B cell (primary cell): ENCODE measurements at regions not wholly inside any gene's neighbourhood (a gene's known extent, or its start where the extent isn't known, plus 50 kb on each side); places are given as distances from the start of the nearest gene placed in this dataset.

ENCODE experiments used
- ATAC-seq: fragments of 200-7000 bp; cut with Tn5 transposase; one replicate; pipeline ENCODE4 v1.10.0; 2021; ENCODE audit warnings: low read depth, mild to moderate bottlenecking, moderate number of reproducible peaks, moderate library complexity
- CTCF ChIA-PET: fragments of 350-600 bp; sonication (Branson Sonifier 250); formaldehyde crosslinking; loops from one replicate; lab custom pipeline; 2021; ENCODE audit warnings: antibody characterized with exemption, inconsistent platforms; lab: Charles Lee
- POLR2A ChIA-PET: fragments of 350-600 bp; sonication (Branson Sonifier 250); formaldehyde crosslinking; loops from one replicate; lab custom pipeline; 2021; ENCODE audit warnings: antibody characterized with exemption; lab: Charles Lee
- DNase-seq: peaks from one replicate; pipeline ENCODE4 v3.0.0; 2013
- H2AFZ ChIP-seq: 2 replicates; pipeline ENCODE4 v1.6.1; 2012; ENCODE audit warnings: mild to moderate bottlenecking, low read depth, low read length; ENCODE audit not compliant: insufficient read depth, poor library complexity, severe bottlenecking
- H3K27ac ChIP-seq, 2 donors: 1 replicate in 1 of 2; 2 replicates in 1 of 2; pipeline ENCODE4 v1.5.1; 2012 to 2013; ENCODE audit warnings: low read length in 2 of 2, mild to moderate bottlenecking in 2 of 2, moderate library complexity in 1 of 2
- H3K27me3 ChIP-seq, 4 experiments: fragments of 200-600 bp in 1 of 4; sonication (generic) in 1 of 4; replicated peaks in 1 of 4; 1 replicate in 2 of 4; 2 replicates in 2 of 4; pipeline versions ENCODE4 v1.6.1 to v1.7.0; 2013 to 2016; ENCODE audit warnings: low read length in 3 of 4, mild to moderate bottlenecking in 2 of 4, mixed read lengths in 1 of 4, moderate library complexity in 1 of 4; ENCODE audit not compliant: insufficient read depth in 4 of 4, control insufficient read depth in 3 of 4; ENCODE audit errors: control extremely low read depth in 1 of 4
- H3K36me3 ChIP-seq, 2 experiments: replicated peaks in 1 of 2; 1 replicate in 1 of 2; 2 replicates in 1 of 2; pipeline versions ENCODE4 v1.6.1 to v1.7.1; 2013; ENCODE audit warnings: low read length in 1 of 2; ENCODE audit not compliant: insufficient read depth in 2 of 2, control insufficient read depth in 1 of 2; ENCODE audit errors: control extremely low read depth in 1 of 2, extremely low read depth in 1 of 2
- H3K4me1 ChIP-seq, 2 donors: fragments of 200-600 bp in 1 of 2; sonication (generic) in 1 of 2; 1 replicate in 1 of 2; 2 replicates in 1 of 2; pipeline versions ENCODE4 v1.5.1 to v1.6.1; 2013 to 2017; ENCODE audit warnings: low read length in 2 of 2; ENCODE audit not compliant: control insufficient read depth in 2 of 2, insufficient read depth in 2 of 2
- H3K4me2 ChIP-seq: replicated peaks from 2 replicates; pipeline ENCODE3; 2012; ENCODE audit warnings: mild to moderate bottlenecking, low read depth, low read length; ENCODE audit not compliant: poor library complexity, severe bottlenecking
- H3K4me3 ChIP-seq, 5 experiments: fragments of 200-600 bp in 1 of 5; sonication (generic) in 1 of 5; 1 replicate in 3 of 5; 2 replicates in 2 of 5; pipeline versions ENCODE4 v1.5.1 to v1.7.0; 2011 to 2016; ENCODE audit warnings: low read length in 4 of 5, mild to moderate bottlenecking in 4 of 5, low read depth in 2 of 5, control low read depth in 1 of 5, moderate library complexity in 1 of 5; ENCODE audit not compliant: insufficient read depth in 1 of 5; ENCODE audit errors: control extremely low read depth in 1 of 5, extremely low read depth in 1 of 5
- H3K79me2 ChIP-seq: fragments of 200-600 bp; sonication (generic); one replicate; pipeline ENCODE4 v1.6.0; 2016; ENCODE audit warnings: low read length; ENCODE audit not compliant: control insufficient read depth, insufficient read depth
- H3K9ac ChIP-seq: fragments of 200-600 bp; sonication (generic); 2 replicates; pipeline ENCODE4 v1.6.1; 2017; ENCODE audit warnings: mild to moderate bottlenecking, low read length, moderate library complexity
- H3K9me3 ChIP-seq, 3 donors: one replicate each; pipeline versions ENCODE4 v1.6.1 to v1.7.1; 2013; ENCODE audit warnings: low read length in 2 of 3; ENCODE audit not compliant: control insufficient read depth in 2 of 3, insufficient read depth in 1 of 3; ENCODE audit errors: control extremely low read depth in 1 of 3
- H4K20me1 ChIP-seq: 2 replicates; pipeline ENCODE4 v1.6.0; 2012; ENCODE audit warnings: mild to moderate bottlenecking, low read length; ENCODE audit not compliant: insufficient read depth, control insufficient read depth, poor library complexity, severe bottlenecking
- H3K27ac Mint-ChIP-seq: one replicate; pipeline ENCODE4 v1.8.0; 2021; ENCODE audit warnings: mixed read lengths
- H3K27me3 Mint-ChIP-seq: one replicate; pipeline ENCODE4 v1.8.0; 2021; ENCODE audit warnings: mixed read lengths
- H3K4me1 Mint-ChIP-seq: one replicate; pipeline ENCODE4 v1.8.0; 2021; ENCODE audit warnings: mixed read lengths
- H3K4me3 Mint-ChIP-seq: one replicate; pipeline ENCODE4 v1.8.0; 2021; ENCODE audit warnings: mixed read lengths
- H3K9me3 Mint-ChIP-seq: one replicate; pipeline ENCODE4 v1.8.0; 2022; ENCODE audit warnings: mixed read lengths; ENCODE audit not compliant: insufficient read depth
- CTCF ChIP-seq: fragments of 200-600 bp; IDR thresholded peaks from one replicate; pipeline ENCODE4 v1.8.0; 2022; ENCODE audit warnings: antibody characterized with exemption, mild to moderate bottlenecking
- EZH2 ChIP-seq: IDR thresholded peaks from 2 replicates; pipeline ENCODE4 v1.6.1; 2012; ENCODE audit warnings: borderline replicate concordance, low read depth, mild to moderate bottlenecking, moderate library complexity, low read length; ENCODE audit not compliant: insufficient read depth, poor library complexity, severe bottlenecking
- WGBS: methylation state at CpG from one replicate; pipeline ENCODE4 v1.1.5; 2013; ENCODE audit warnings: missing lambda C conversion rate; ENCODE audit not compliant: insufficient coverage; 5-methylcytosine and 5-hydroxymethylcytosine counted together
- intact Hi-C: fragments of 100-400 bp; cut with micrococcal nuclease; formaldehyde crosslinking; loops from one replicate; pipeline ENCODE4 v1.10.0; 2022

GRCh38 chr5:116389601-116390000 is 185.0 kb downstream of the SEMA6A start:
- no CpG with 5 or more reads among the region's 1 CpG for WGBS
- POLR2A ChIA-PET, result no interaction called here
- H3K4me1 ChIP-seq, result no peaks in the 10 kb centered on the region
- ATAC-seq, result no peak
- Mint-ChIP-seq H3K27ac (no peak overlapping the region), H3K4me3 (no peak overlapping the region), H3K9me3 (no peaks in the 10 kb centered on the region), H3K27me3 (no peaks in the 10 kb centered on the region), H3K4me1 (peaks cover 1% of the 10 kb centered on the region)
- H3K9ac ChIP-seq, result no peak overlapping the region
- no peak overlapping the region for H2AFZ ChIP-seq
- TF ChIP-seq CTCF (no peak), EZH2 (no peak)
- H3K36me3 ChIP-seq, result peaks cover 0 to under 1% of the 10 kb centered on the region in 2 experiments
- CTCF ChIA-PET, result no interaction called here
- H4K20me1 ChIP-seq, result no peaks in the 10 kb centered on the region
- no peak overlapping the region for H3K27ac ChIP-seq
- H3K79me2 ChIP-seq, result no peaks in the 10 kb centered on the region
- intact Hi-C loops, result no loop called here
- H3K9me3 ChIP-seq, result peaks cover 0 to 9% (median 0%) of the 10 kb centered on the region in 3 donors
- no peaks in the 10 kb centered on the region for H3K27me3 ChIP-seq
- no peak for DNase-seq
- no peak overlapping the region for H3K4me2 ChIP-seq
- H3K4me3 ChIP-seq, result no peak overlapping the region

- no peaks in the 10 kb centered on the region for H3K4me1 ChIP-seq
- no peak overlapping the region for H3K27ac Mint-ChIP-seq
- no peaks in the 10 kb centered on the region for H3K79me2 ChIP-seq
- TF ChIP-seq CTCF, result no peak
- H3K27me3 ChIP-seq, result no peaks in the 10 kb centered on the region
- peaks cover 1% of the 10 kb centered on the region for H3K4me1 Mint-ChIP-seq
- no peak overlapping the region for H2AFZ ChIP-seq
- H3K9me3 ChIP-seq, result peaks cover 0 to 9% (median 0%) of the 10 kb centered on the region in 3 donors
- H3K27ac ChIP-seq, result no peak overlapping the region
- H3K27me3 Mint-ChIP-seq, result no peaks in the 10 kb centered on the region
- DNase-seq (no peak), ATAC-seq (no peak)
- H3K4me3 ChIP-seq, result no peak overlapping the region
- CTCF ChIA-PET, result no interaction called here
- no peaks in the 10 kb centered on the region for H3K9me3 Mint-ChIP-seq
- WGBS, result 25% methylated on average over 6 of the region's 11 CpGs
- intact Hi-C loops, result no loop called here
- no peaks in the 10 kb centered on the region for H3K36me3 ChIP-seq
- no peak overlapping the region for H3K9ac ChIP-seq
- no peak overlapping the region for H3K4me2 ChIP-seq
- POLR2A ChIA-PET, result no interaction called here
- no peaks in the 10 kb centered on the region for H4K20me1 ChIP-seq
- no peak overlapping the region for H3K4me3 Mint-ChIP-seq
These were observed 185.9 kb downstream of the SEMA6A start for GRCh38 chr5:116388564-116389258.
